ENCODE measurements at regions not wholly inside any gene's neighbourhood (a gene's known extent, or its start where the extent isn't known, plus 50 kb on each side); places are given as distances from the start of the nearest gene placed in this dataset.

- DNase-seq (ENCODE audit: insufficient read length, low spot score), result no peak
- no peak for TF ChIP-seq CTCF (IDR thresholded peaks at IDR 0.05; ENCODE audit: insufficient read depth, missing control alignments)
- no peak for FAIRE-seq
These were observed 482.5 kb upstream of the TBL1XR1 start for GRCh38 chr3:177679568-177680471.

- DNase-seq (ENCODE audit: insufficient read length, low spot score) (no peak), FAIRE-seq (no peak)
- no peak for TF ChIP-seq CTCF (IDR thresholded peaks at IDR 0.05; ENCODE audit: insufficient read depth, missing control alignments)
These were observed 483.2 kb upstream of the TBL1XR1 start for GRCh38 chr3:177680472-177680821.

GRCh38 chr3:177681156-177681555 lies 483.9 kb upstream of the TBL1XR1 start:
- DNase-seq (ENCODE audit: insufficient read length, low spot score), result no peak
- no peak for FAIRE-seq
- no peak for TF ChIP-seq CTCF (IDR thresholded peaks at IDR 0.05; ENCODE audit: insufficient read depth, missing control alignments)

GRCh38 chr3:177681852-177682251 lies 484.6 kb upstream of the TBL1XR1 start:
- FAIRE-seq (no peak), DNase-seq (ENCODE audit: insufficient read length, low spot score) (no peak)
- TF ChIP-seq CTCF (IDR thresholded peaks at IDR 0.05; ENCODE audit: insufficient read depth, missing control alignments), result no peak

GRCh38 chr3:177683586-177683985 lies 486.3 kb upstream of the TBL1XR1 start:
- FAIRE-seq, result no peak

GRCh38 chr3:177686671-177687070 lies 489.4 kb upstream of the TBL1XR1 start:
- FAIRE-seq (no peak), DNase-seq (ENCODE audit: insufficient read length, low spot score) (no peak)
- TF ChIP-seq CTCF (IDR thresholded peaks at IDR 0.05; ENCODE audit: insufficient read depth, missing control alignments), result no peak

More at GRCh38 chr3:177683586-177683985, 486.3 kb upstream of the TBL1XR1 start:
- DNase-seq (ENCODE audit: insufficient read length, low spot score), result no peak
- TF ChIP-seq CTCF (IDR thresholded peaks at IDR 0.05; ENCODE audit: insufficient read depth, missing control alignments), result no peak

GRCh38 chr3:177687291-177687690 lies 490.0 kb upstream of the TBL1XR1 start:
- DNase-seq (ENCODE audit: insufficient read length, low spot score) (no peak), FAIRE-seq (no peak)
- no peak for TF ChIP-seq CTCF (IDR thresholded peaks at IDR 0.05; ENCODE audit: insufficient read depth, missing control alignments)
